Ishikawa (cell line): ENCODE measurements at regions not wholly inside any gene's neighbourhood (a gene's known extent, or its start where the extent isn't known, plus 50 kb on each side); places are given as distances from the start of the nearest gene placed in this dataset.

Experiments
- CEBPB ChIP-seq: IDR thresholded peaks from 2 replicates; pipeline ENCODE4 v1.6.1; 2012
- CREB1 ChIP-seq: IDR thresholded peaks from 2 replicates; pipeline ENCODE4 v1.6.1; 2012; ENCODE audit warnings: low read depth
- EGR1 ChIP-seq: IDR thresholded peaks from 2 replicates; pipeline ENCODE4 v1.6.1; 2012
- EP300 ChIP-seq: IDR thresholded peaks from 2 replicates; pipeline ENCODE4 v1.6.1; 2012; ENCODE audit warnings: borderline replicate concordance
- FOXM1 ChIP-seq: IDR thresholded peaks from 2 replicates; pipeline ENCODE4 v1.6.1; 2012; ENCODE audit warnings: low read depth, borderline replicate concordance
- MAX ChIP-seq: IDR thresholded peaks from 2 replicates; pipeline ENCODE4 v1.6.1; 2012
- NFIC ChIP-seq: IDR thresholded peaks from 2 replicates; pipeline ENCODE4 v1.6.1; 2012
- RAD21 ChIP-seq: IDR thresholded peaks from 2 replicates; pipeline ENCODE4 v1.6.1; 2012; ENCODE audit warnings: low read depth
- TAF1 ChIP-seq: IDR thresholded peaks from 2 replicates; pipeline ENCODE4 v1.6.1; 2012; ENCODE audit warnings: low read depth, mild to moderate bottlenecking
- TCF12 ChIP-seq: IDR thresholded peaks from 2 replicates; pipeline ENCODE4 v1.6.1; 2012; ENCODE audit warnings: low read depth
- TEAD4 ChIP-seq: IDR thresholded peaks from 2 replicates; pipeline ENCODE4 v1.6.1; 2012
- YY1 ChIP-seq: IDR thresholded peaks from 2 replicates; pipeline ENCODE4 v1.6.1; 2012; ENCODE audit warnings: low read depth
- ZBTB7A ChIP-seq: IDR thresholded peaks from 2 replicates; pipeline ENCODE4 v1.6.1; 2012; ENCODE audit warnings: low read depth
- TF ChIP-seq, protein P1 (sequence below): IDR thresholded peaks from 2 replicates; pipeline ENCODE4 v1.6.1; 2012
- TF ChIP-seq, protein P2 (sequence below): IDR thresholded peaks from 2 replicates; pipeline ENCODE4 v1.6.1; 2012; ENCODE audit warnings: low read depth, mild to moderate bottlenecking

DNA sequence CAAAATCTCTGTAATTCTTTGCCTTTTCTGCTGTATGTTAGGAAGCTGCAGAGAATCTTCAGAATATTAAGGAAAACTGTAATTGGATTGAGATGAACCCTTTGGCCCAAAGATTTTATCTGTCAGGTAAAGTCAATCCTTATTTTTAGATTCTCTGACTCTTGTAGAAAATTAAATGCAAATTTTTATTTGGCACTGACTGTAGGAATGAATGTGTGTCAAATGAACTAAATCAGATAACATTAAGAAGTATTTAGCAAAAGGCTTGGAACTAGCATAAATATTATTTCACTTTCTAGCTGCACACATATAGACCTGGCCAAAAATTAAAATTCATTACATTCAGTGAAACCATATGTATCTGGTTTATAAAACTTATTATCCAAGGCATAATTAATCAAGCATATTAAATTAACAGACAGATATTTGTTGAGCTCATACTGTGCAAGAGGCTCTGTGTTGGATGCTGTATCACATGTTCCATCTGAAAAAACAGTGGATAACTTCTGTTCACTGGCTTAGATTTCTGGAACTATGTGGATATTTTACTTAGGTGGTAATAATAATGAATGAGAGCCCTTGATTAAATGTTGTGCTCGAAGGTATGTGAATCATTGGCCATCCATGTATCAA, 124.8 kb downstream of the HDGFL1 start:
- TF ChIP-seq TEAD4 = no peak
- TF ChIP-seq TCF12 = no peak
- TF ChIP-seq YY1 = no peak
- TF ChIP-seq, protein P1, sequence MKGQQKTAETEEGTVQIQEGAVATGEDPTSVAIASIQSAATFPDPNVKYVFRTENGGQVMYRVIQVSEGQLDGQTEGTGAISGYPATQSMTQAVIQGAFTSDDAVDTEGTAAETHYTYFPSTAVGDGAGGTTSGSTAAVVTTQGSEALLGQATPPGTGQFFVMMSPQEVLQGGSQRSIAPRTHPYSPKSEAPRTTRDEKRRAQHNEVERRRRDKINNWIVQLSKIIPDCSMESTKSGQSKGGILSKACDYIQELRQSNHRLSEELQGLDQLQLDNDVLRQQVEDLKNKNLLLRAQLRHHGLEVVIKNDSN = no peak
- no peak for TF ChIP-seq FOXM1
- TF ChIP-seq TAF1 = no peak
- no peak for TF ChIP-seq ZBTB7A
- no peak for TF ChIP-seq NFIC
- TF ChIP-seq EP300 = no peak
- no peak for TF ChIP-seq CEBPB
- TF ChIP-seq MAX = no peak
- no peak for TF ChIP-seq RAD21
- no peak for TF ChIP-seq EGR1
- TF ChIP-seq, protein P2, sequence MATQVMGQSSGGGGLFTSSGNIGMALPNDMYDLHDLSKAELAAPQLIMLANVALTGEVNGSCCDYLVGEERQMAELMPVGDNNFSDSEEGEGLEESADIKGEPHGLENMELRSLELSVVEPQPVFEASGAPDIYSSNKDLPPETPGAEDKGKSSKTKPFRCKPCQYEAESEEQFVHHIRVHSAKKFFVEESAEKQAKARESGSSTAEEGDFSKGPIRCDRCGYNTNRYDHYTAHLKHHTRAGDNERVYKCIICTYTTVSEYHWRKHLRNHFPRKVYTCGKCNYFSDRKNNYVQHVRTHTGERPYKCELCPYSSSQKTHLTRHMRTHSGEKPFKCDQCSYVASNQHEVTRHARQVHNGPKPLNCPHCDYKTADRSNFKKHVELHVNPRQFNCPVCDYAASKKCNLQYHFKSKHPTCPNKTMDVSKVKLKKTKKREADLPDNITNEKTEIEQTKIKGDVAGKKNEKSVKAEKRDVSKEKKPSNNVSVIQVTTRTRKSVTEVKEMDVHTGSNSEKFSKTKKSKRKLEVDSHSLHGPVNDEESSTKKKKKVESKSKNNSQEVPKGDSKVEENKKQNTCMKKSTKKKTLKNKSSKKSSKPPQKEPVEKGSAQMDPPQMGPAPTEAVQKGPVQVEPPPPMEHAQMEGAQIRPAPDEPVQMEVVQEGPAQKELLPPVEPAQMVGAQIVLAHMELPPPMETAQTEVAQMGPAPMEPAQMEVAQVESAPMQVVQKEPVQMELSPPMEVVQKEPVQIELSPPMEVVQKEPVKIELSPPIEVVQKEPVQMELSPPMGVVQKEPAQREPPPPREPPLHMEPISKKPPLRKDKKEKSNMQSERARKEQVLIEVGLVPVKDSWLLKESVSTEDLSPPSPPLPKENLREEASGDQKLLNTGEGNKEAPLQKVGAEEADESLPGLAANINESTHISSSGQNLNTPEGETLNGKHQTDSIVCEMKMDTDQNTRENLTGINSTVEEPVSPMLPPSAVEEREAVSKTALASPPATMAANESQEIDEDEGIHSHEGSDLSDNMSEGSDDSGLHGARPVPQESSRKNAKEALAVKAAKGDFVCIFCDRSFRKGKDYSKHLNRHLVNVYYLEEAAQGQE = no peak
- TF ChIP-seq CREB1 = no peak

GRCh38 chr6:22696481-22696880, 127.1 kb downstream of the HDGFL1 start:
- TF ChIP-seq FOXM1 (no peak), CEBPB (no peak), MAX (no peak), CREB1 (no peak), RAD21 (no peak), TEAD4 (no peak), TAF1 (no peak), NFIC (no peak), EP300 (no peak), YY1 (no peak), TCF12 (no peak), ZBTB7A (no peak), EGR1 (no peak)
- TF ChIP-seq, protein P1 = no peak
- TF ChIP-seq, protein P2 = no peak

- no peak for TF ChIP-seq TCF12
- no peak for TF ChIP-seq YY1
- TF ChIP-seq, protein P1 = no peak
- no peak for TF ChIP-seq EGR1
- no peak for TF ChIP-seq TEAD4
- TF ChIP-seq MAX = no peak
- TF ChIP-seq TAF1 = no peak
- TF ChIP-seq ZBTB7A = no peak
- TF ChIP-seq NFIC = no peak
- TF ChIP-seq FOXM1 = no peak
- no peak for TF ChIP-seq RAD21
- TF ChIP-seq, protein P2 = no peak
- TF ChIP-seq CREB1 = no peak
- TF ChIP-seq CEBPB = no peak
- TF ChIP-seq EP300 = no peak
Observed at GRCh38 chr6:22697306-22697705, 127.9 kb downstream of the HDGFL1 start.

DNA sequence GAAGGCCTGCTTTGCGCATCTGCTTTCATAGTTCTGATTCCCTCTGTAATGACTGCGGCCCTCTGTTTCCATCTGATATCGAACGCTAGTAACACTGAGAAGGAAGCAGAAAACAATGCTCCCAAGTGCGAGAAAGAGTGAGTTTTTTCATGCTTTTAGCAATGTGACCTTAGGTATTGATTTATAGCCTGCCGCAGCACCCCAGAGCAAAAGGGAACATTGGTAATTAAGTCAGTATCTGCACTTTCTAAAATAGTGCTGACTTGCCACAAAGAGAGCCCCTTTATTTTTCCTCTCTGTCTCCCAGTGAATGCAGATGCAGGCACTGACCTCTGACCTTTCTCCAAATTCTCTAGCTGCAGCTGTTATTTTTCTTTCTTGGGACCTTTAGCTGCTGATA, 129.8 kb downstream of the HDGFL1 start:
- no peak for TF ChIP-seq RAD21
- TF ChIP-seq, protein P1 = no peak
- TF ChIP-seq NFIC = no peak
- no peak for TF ChIP-seq TAF1
- TF ChIP-seq ZBTB7A = no peak
- no peak for TF ChIP-seq TCF12
- TF ChIP-seq MAX = no peak
- TF ChIP-seq TEAD4 = no peak
- TF ChIP-seq EP300 = no peak
